IMR-90 (cell line): ENCODE measurements at regions not wholly inside any gene's neighbourhood (a gene's known extent, or its start where the extent isn't known, plus 50 kb on each side); places are given as distances from the start of the nearest gene placed in this dataset.

ENCODE experiments used
- ATAC-seq: fragments of 200-7000 bp; cut with Tn5 transposase; 2 replicates; pipeline ENCODE4 v1.9.1; 2020; ENCODE audit warnings: low read depth, mild to moderate bottlenecking, moderate library complexity
- BruUV-seq: library from RNA; stranded (reverse); fragments of 400-500 nt; replicated peaks from 2 replicates; lab custom pipeline; 2021; lab: Mats Ljungman, UMichigan
- CTCF ChIA-PET: fragments of 300-600 bp; formaldehyde crosslinking; extraction: SDS; loops from one replicate; lab custom pipeline; 2021; ENCODE audit warnings: antibody characterized with exemption; lab: Yijun Ruan, JAX
- POLR2A ChIA-PET: fragments of 300-600 bp; sonication (Branson Sonifier 250); formaldehyde crosslinking; loops from one replicate; lab custom pipeline; 2022; ENCODE audit warnings: antibody characterized with exemption; ENCODE audit not compliant: unreplicated experiment; lab: Charles Lee
- DNase-seq: peaks from one replicate; pipeline ENCODE4 v3.0.0; 2013
- H2AFZ ChIP-seq: replicated peaks from 2 replicates; pipeline ENCODE3; 2013; ENCODE audit warnings: low read length, mild to moderate bottlenecking; ENCODE audit not compliant: poor library complexity
- H2AK5ac ChIP-seq: 2 replicates; pipeline ENCODE4 v1.6.1; 2013; ENCODE audit warnings: low read depth, low read length, inconsistent platforms
- H2AK9ac ChIP-seq: replicated peaks from 2 replicates; pipeline ENCODE3; 2013; ENCODE audit warnings: mild to moderate bottlenecking, low read depth, low read length, moderate library complexity; ENCODE audit not compliant: poor library complexity
- H2BK120ac ChIP-seq: 2 replicates; pipeline ENCODE4 v1.6.1; 2013; ENCODE audit warnings: low read depth, low read length, inconsistent platforms
- H2BK15ac ChIP-seq: 3 replicates; pipeline ENCODE4 v1.6.1; 2013; ENCODE audit warnings: low read depth, low read length, inconsistent platforms
- H2BK20ac ChIP-seq: 2 replicates; pipeline ENCODE4 v1.6.1; 2013; ENCODE audit warnings: low read depth, mild to moderate bottlenecking, inconsistent platforms, low read length, moderate library complexity
- H2BK5ac ChIP-seq: 2 replicates; pipeline ENCODE4 v1.6.1; 2013; ENCODE audit warnings: mild to moderate bottlenecking, low read depth, low read length, inconsistent platforms; ENCODE audit not compliant: poor library complexity, severe bottlenecking
- H3K14ac ChIP-seq: replicated peaks from 2 replicates; pipeline ENCODE4 v1.6.1; 2013; ENCODE audit warnings: low read depth, low read length, inconsistent platforms
- H3K18ac ChIP-seq: 2 replicates; pipeline ENCODE4 v1.6.1; 2013; ENCODE audit warnings: low read depth, low read length, control low read depth
- H3K23ac ChIP-seq: 2 replicates; pipeline ENCODE4 v1.6.1; 2013; ENCODE audit warnings: low read depth, low read length, inconsistent platforms
- H3K27ac ChIP-seq: 2 replicates; pipeline ENCODE4 v1.5.1; 2013; ENCODE audit warnings: mild to moderate bottlenecking, control low read depth, low read length; ENCODE audit not compliant: insufficient read depth
- H3K27me3 ChIP-seq: 2 replicates; pipeline ENCODE4 v1.6.1; 2013; ENCODE audit warnings: low read length; ENCODE audit not compliant: control insufficient read depth, insufficient read depth
- H3K36me3 ChIP-seq: 2 replicates; pipeline ENCODE4 v1.6.1; 2013; ENCODE audit warnings: low read length, mixed read lengths; ENCODE audit not compliant: control insufficient read depth, insufficient read depth
- H3K4ac ChIP-seq: 2 replicates; pipeline ENCODE4 v1.6.1; 2013; ENCODE audit warnings: low read depth, low read length, inconsistent platforms
- H3K4me1 ChIP-seq: 2 replicates; pipeline ENCODE4 v1.6.1; 2013; ENCODE audit warnings: low read length, mixed read lengths; ENCODE audit not compliant: control insufficient read depth, insufficient read depth
- H3K4me2 ChIP-seq: 2 replicates; pipeline ENCODE4 v1.6.1; 2013; ENCODE audit warnings: low read depth, mild to moderate bottlenecking, control low read depth, low read length, moderate library complexity
- H3K4me3 ChIP-seq: 2 replicates; pipeline ENCODE4 v1.5.1; 2013; ENCODE audit warnings: low read depth, mild to moderate bottlenecking, control low read depth, low read length, moderate library complexity; ENCODE audit not compliant: insufficient read depth
- H3K56ac ChIP-seq: 2 replicates; pipeline ENCODE4 v1.6.1; 2013; ENCODE audit warnings: low read length, inconsistent platforms; ENCODE audit not compliant: insufficient read depth; ENCODE audit errors: extremely low read depth
- H3K79me1 ChIP-seq, 2 experiments: 2 replicates each; pipeline ENCODE4 v1.6.1; 2013; ENCODE audit warnings: low read length in 2 of 2, inconsistent platforms in 1 of 2, low read depth in 1 of 2
- H3K9ac ChIP-seq: 2 replicates; pipeline ENCODE4 v1.6.1; 2013; ENCODE audit warnings: low read depth, low read length, control low read depth
- H3K9me1 ChIP-seq: 2 replicates; pipeline ENCODE4 v1.6.1; 2013; ENCODE audit warnings: low read length, inconsistent platforms; ENCODE audit not compliant: insufficient read depth
- H3K9me3 ChIP-seq: 2 replicates; pipeline ENCODE4 v1.6.1; 2013; ENCODE audit warnings: low read length; ENCODE audit not compliant: control insufficient read depth, insufficient read depth
- H4K20me1 ChIP-seq: 2 replicates; pipeline ENCODE4 v1.6.1; 2013; ENCODE audit warnings: low read length, inconsistent platforms; ENCODE audit not compliant: insufficient read depth
- H4K5ac ChIP-seq: 2 replicates; pipeline ENCODE4 v1.6.1; 2013; ENCODE audit warnings: mild to moderate bottlenecking, low read depth, low read length, control low read depth
- H4K8ac ChIP-seq, 2 experiments: 2 replicates each; pipeline ENCODE4 v1.6.1; 2013; ENCODE audit warnings: low read depth in 2 of 2, low read length in 2 of 2, control low read depth in 1 of 2, inconsistent platforms in 1 of 2
- H4K91ac ChIP-seq: 2 replicates; pipeline ENCODE4 v1.6.1; 2013; ENCODE audit warnings: low read depth, low read length, inconsistent platforms; ENCODE audit not compliant: insufficient read depth
- BHLHE40 ChIP-seq: fragments of 150-350 bp; IDR thresholded peaks from 2 replicates; pipeline ENCODE4 v1.6.1; 2016; ENCODE audit warnings: mild to moderate bottlenecking, low read depth, low read length
- CEBPB ChIP-seq: IDR thresholded peaks from 2 replicates; pipeline ENCODE4 v1.6.1; 2012; ENCODE audit warnings: low read depth, low read length, improper control_type of control experiment
- CHD1 ChIP-seq: IDR thresholded peaks from 2 replicates; pipeline ENCODE4 v1.6.1; 2012; ENCODE audit warnings: low read depth, low read length, improper control_type of control experiment
- FOS ChIP-seq: fragments of 150-350 bp; IDR thresholded peaks from 2 replicates; pipeline ENCODE4 v1.6.1; 2016; ENCODE audit warnings: low read depth, low read length
- MAFK ChIP-seq: IDR thresholded peaks from 2 replicates; pipeline ENCODE4 v1.6.1; 2012; ENCODE audit warnings: low read depth, low read length, improper control_type of control experiment
- MAZ ChIP-seq: IDR thresholded peaks from 2 replicates; pipeline ENCODE4 v1.6.1; 2012; ENCODE audit warnings: low read depth, mild to moderate bottlenecking, low read length, improper control_type of control experiment, moderate library complexity, borderline replicate concordance
- MXI1 ChIP-seq: IDR thresholded peaks from 2 replicates; pipeline ENCODE4 v1.6.1; 2012; ENCODE audit warnings: low read depth, mild to moderate bottlenecking, low read length, moderate library complexity, borderline replicate concordance
- NFE2L2 ChIP-seq: fragments of 150-350 bp; IDR thresholded peaks from 2 replicates; pipeline ENCODE4 v1.6.1; 2016; ENCODE audit warnings: low read depth, mild to moderate bottlenecking, low read length
- POLR2A ChIP-seq: IDR thresholded peaks from 2 replicates; pipeline ENCODE4 v1.6.1; 2012; ENCODE audit warnings: mild to moderate bottlenecking, low read depth, low read length
- RAD21 ChIP-seq: IDR thresholded peaks from 2 replicates; pipeline ENCODE4 v1.6.1; 2012; ENCODE audit warnings: low read length, improper control_type of control experiment
- RCOR1 ChIP-seq: IDR thresholded peaks from 2 replicates; pipeline ENCODE4 v1.6.1; 2012; ENCODE audit warnings: mild to moderate bottlenecking, low read length, improper control_type of control experiment; ENCODE audit not compliant: insufficient replicate concordance
- RFX5 ChIP-seq: IDR thresholded peaks from 2 replicates; pipeline ENCODE4 v1.8.0; 2012; ENCODE audit warnings: low read depth, mild to moderate bottlenecking, low read length, moderate library complexity
- SMC3 ChIP-seq: fragments of 150-350 bp; IDR thresholded peaks from 2 replicates; pipeline ENCODE4 v1.6.1; 2016; ENCODE audit warnings: low read depth, mild to moderate bottlenecking, antibody characterized with exemption, low read length, moderate library complexity
- WGBS, 2 experiments: methylation state at CpG; one replicate each; pipeline versions ENCODE4 v1.1.5 to v1.1.7; 2013; ENCODE audit warnings: missing lambda C conversion rate in 2 of 2; ENCODE audit not compliant: insufficient read length in 1 of 2; ENCODE audit errors: extremely low coverage in 2 of 2; 5-methylcytosine and 5-hydroxymethylcytosine counted together
- dilution Hi-C: fragments of 300-500 bp; cut with HindIII; formaldehyde crosslinking; loops from one replicate; pipeline ENCODE4 v1.14.3; 2018; ENCODE audit warnings: low sequenced_read_pairs; ENCODE audit not compliant: unreplicated experiment
- in situ Hi-C: fragments of 300-500 bp; cut with MboI; formaldehyde crosslinking; loops from 3 replicates; pipeline ENCODE4 v1.14.3; 2019; ENCODE audit warnings: low sequenced_read_pairs, inconsistent platforms, mixed read lengths
- intact Hi-C: fragments of 100-400 bp; cut with micrococcal nuclease; formaldehyde crosslinking; loops from 2 replicates; pipeline ENCODE4 v1.10.0; 2022
- TF ChIP-seq, protein P1 (sequence below): conservative IDR thresholded peaks from 2 replicates; pipeline ENCODE4 v1.5.1; 2012; ENCODE audit warnings: mild to moderate bottlenecking, low read depth, low read length, improper control_type of control experiment
- TF ChIP-seq, protein P2 (sequence below): fragments of 150-350 bp; IDR thresholded peaks from 2 replicates; pipeline ENCODE4 v1.6.1; 2017; ENCODE audit warnings: mild to moderate bottlenecking, antibody characterized with exemption, low read length, low read depth
- TF ChIP-seq, protein P3 (sequence below): fragments of 150-350 bp; IDR thresholded peaks from 2 replicates; pipeline ENCODE4 v1.6.1; 2016; ENCODE audit warnings: low read depth, mild to moderate bottlenecking, low read length, moderate library complexity, borderline replicate concordance

DNA sequence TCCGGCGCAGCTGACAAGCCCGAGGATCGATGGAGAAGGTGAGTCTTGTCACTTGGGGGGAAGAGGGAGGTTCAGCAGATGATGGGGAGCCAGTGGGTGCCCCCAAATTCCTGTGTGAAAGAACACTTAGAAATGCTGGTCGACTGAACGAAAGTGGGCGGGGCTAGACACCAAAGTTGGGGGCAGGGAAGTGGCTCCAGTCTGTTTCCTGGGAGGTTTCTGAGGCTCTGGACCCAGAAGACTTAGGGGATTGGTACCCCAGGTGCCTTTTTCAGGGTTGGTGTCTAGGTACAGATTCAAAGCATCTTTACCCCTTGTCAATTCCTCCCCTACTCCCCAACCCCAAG lies 278.6 kb downstream of the ZSWIM6 start:
- Histone ChIP-seq H3K27ac (no peak overlapping the region), H4K20me1 (no peaks in the 10 kb centered on the region), H4K5ac (no peak overlapping the region), H3K79me1 (no peaks in the 10 kb centered on the region), H2BK20ac (no peak overlapping the region), H3K27me3 (peaks cover 28% of the 10 kb centered on the region), H3K56ac (no peak overlapping the region), H4K91ac (no peak overlapping the region), H2AK9ac (no peak overlapping the region), H3K4me2 (no peak overlapping the region), H3K18ac (no peak overlapping the region), H3K23ac (no peak overlapping the region), H2AK5ac (no peak overlapping the region), H3K14ac (no peak overlapping the region), H3K9me1 (no peaks in the 10 kb centered on the region), H2BK5ac (no peak overlapping the region), H4K8ac (no peak overlapping the region), H2BK120ac (no peak overlapping the region), H3K4me3 (no peak overlapping the region), H3K9ac (no peak overlapping the region), H3K4me1 (no peaks in the 10 kb centered on the region), H2AFZ (no peak overlapping the region), H3K36me3 (no peaks in the 10 kb centered on the region), H3K9me3 (no peaks in the 10 kb centered on the region), H2BK15ac (no peak overlapping the region), H3K4ac (no peak overlapping the region)
- dilution Hi-C loops (no loop called here), in situ Hi-C loops (no loop called here), intact Hi-C loops (no loop called here)
- no CpG with 5 or more reads among the region's 7 CpGs for WGBS, 2 experiments
- DNase-seq (no peak), ATAC-seq (no peak)
- ChIA-PET CTCF (no interaction called here), POLR2A (no interaction called here)
- TF ChIP-seq, protein P1, sequence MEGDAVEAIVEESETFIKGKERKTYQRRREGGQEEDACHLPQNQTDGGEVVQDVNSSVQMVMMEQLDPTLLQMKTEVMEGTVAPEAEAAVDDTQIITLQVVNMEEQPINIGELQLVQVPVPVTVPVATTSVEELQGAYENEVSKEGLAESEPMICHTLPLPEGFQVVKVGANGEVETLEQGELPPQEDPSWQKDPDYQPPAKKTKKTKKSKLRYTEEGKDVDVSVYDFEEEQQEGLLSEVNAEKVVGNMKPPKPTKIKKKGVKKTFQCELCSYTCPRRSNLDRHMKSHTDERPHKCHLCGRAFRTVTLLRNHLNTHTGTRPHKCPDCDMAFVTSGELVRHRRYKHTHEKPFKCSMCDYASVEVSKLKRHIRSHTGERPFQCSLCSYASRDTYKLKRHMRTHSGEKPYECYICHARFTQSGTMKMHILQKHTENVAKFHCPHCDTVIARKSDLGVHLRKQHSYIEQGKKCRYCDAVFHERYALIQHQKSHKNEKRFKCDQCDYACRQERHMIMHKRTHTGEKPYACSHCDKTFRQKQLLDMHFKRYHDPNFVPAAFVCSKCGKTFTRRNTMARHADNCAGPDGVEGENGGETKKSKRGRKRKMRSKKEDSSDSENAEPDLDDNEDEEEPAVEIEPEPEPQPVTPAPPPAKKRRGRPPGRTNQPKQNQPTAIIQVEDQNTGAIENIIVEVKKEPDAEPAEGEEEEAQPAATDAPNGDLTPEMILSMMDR, result no peak
- TF ChIP-seq RFX5 (no peak), CEBPB (no peak), MXI1 (no peak), RAD21 (no peak), POLR2A (no peak), SMC3 (no peak), BHLHE40 (no peak), CHD1 (no peak), RCOR1 (no peak), NFE2L2 (no peak), FOS (no peak), MAFK (no peak), MAZ (no peak)
- TF ChIP-seq, protein P2, sequence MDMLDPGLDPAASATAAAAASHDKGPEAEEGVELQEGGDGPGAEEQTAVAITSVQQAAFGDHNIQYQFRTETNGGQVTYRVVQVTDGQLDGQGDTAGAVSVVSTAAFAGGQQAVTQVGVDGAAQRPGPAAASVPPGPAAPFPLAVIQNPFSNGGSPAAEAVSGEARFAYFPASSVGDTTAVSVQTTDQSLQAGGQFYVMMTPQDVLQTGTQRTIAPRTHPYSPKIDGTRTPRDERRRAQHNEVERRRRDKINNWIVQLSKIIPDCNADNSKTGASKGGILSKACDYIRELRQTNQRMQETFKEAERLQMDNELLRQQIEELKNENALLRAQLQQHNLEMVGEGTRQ, result no peak
- TF ChIP-seq, protein P3, sequence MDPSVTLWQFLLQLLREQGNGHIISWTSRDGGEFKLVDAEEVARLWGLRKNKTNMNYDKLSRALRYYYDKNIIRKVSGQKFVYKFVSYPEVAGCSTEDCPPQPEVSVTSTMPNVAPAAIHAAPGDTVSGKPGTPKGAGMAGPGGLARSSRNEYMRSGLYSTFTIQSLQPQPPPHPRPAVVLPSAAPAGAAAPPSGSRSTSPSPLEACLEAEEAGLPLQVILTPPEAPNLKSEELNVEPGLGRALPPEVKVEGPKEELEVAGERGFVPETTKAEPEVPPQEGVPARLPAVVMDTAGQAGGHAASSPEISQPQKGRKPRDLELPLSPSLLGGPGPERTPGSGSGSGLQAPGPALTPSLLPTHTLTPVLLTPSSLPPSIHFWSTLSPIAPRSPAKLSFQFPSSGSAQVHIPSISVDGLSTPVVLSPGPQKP, result no peak
- BruUV-seq, result no TSS peak
